Renal cortex interstitium (tissue), 11 donors: ENCODE measurements at regions not wholly inside any gene's neighbourhood (a gene's known extent, or its start where the extent isn't known, plus 50 kb on each side); places are given as distances from the start of the nearest gene placed in this dataset.

ENCODE experiments used
- DNase-seq, 11 donors: peaks; one replicate each; pipeline ENCODE4 v3.0.0-alpha.2; 2013; ENCODE audit warnings: low read depth in 9 of 11, low spot score in 4 of 11; ENCODE audit errors: extremely low read depth in 1 of 11

- no peak for DNase-seq
Observed at GRCh38 chr6:97658090-97658489, 375.1 kb upstream of the MMS22L start.

DNA sequence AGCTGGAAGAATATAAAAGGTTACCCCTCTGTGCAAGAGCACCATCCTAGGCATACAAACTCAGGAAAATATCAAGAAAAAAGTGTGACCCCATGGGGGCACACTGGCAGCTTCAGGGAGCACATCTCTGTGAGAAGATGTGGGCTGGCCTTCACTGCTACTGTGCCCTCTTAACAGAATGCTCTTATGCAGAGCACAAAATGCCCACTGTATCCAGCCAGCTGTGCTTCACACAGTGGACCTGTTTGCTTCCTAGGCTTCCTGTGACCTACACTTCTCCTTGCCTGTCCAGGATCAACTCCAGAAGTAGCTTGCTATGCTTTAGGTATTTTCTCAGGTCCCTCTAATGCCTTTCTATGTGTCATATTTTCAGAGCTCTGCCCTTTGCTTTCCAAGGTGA is 380.2 kb upstream of the MMS22L start:
- no peak for DNase-seq

DNA sequence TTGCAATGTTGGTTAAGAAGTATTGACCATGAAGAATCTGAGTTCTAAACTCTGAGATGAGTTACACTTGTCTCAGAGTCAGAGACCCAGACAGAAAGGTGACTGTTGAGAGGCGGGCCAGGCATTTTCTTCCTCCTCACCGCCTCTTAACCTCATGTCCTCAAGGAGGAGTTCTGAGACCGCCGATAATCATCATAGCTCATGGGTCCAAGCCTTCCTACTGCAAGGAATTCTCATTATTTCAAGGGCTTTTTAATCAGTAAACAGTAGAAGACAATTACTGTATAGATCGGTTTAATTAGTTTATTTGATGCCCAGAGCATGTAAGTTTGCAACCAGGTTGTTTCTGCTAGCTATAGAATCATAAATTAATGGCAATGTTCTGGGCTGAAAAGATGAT is 382.4 kb upstream of the MMS22L start:
- no peak for DNase-seq

- DNase-seq: no peak
Observed at GRCh38 chr6:97666889-97667288, 383.9 kb upstream of the MMS22L start.

GRCh38 chr6:97668716-97669115 is 385.7 kb upstream of the MMS22L start:
- DNase-seq: peak in 1 of 11 donors; percentile 2

GRCh38 chr6:97669191-97670031 is 386.4 kb upstream of the MMS22L start:
- DNase-seq: peak in 6 of 11 donors; percentile 5 to 15 (median 10)

- DNase-seq: no peak
Observed at GRCh38 chr6:97674802-97675201, 391.8 kb upstream of the MMS22L start.

DNA sequence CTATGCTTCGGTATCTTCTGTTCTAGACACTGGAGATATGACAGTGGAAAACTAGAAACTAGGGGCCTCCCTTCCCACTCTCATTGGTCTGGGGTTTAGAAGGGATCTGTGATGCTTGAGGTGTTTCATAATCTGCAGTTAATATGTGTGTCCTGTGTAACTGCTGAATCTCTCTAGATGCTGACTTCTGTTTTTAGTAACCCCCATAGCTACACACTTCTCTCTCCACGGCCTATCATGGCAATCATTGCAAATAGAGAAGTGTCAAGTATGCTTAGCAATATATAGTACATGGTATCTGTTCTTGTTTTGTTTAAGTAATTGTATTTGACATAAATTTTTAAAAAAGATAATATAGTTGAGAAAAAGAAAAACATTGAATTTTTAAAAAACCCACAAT is 394.6 kb upstream of the MMS22L start:
- no peak for DNase-seq

DNA sequence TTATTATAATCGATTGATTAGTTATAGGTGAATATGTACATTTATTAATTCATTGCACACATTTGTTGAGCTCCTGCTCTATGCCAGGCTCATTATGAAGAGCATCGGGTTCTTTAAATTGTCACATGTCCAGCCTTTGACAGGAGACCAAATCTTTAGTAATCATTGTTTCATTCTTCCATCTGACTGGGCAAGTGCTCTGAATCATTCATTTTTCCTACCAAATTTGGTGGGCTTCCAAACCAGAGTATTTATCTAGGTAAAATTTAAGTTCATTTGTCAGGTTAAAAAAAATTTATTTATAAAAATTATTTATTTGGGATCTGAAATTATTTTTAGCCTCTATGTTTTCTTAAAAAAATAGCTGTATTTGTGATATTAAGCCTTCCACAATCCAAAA is 404.9 kb upstream of the MMS22L start:
- DNase-seq: no peak

GRCh38 chr6:97689078-97689754 is 406.2 kb upstream of the MMS22L start:
- DNase-seq: no peak

GRCh38 chr6:97697456-97697855 is 414.4 kb upstream of the MMS22L start:
- no peak for DNase-seq

GRCh38 chr6:97701801-97702200 is 418.8 kb upstream of the MMS22L start:
- DNase-seq: no peak

DNA sequence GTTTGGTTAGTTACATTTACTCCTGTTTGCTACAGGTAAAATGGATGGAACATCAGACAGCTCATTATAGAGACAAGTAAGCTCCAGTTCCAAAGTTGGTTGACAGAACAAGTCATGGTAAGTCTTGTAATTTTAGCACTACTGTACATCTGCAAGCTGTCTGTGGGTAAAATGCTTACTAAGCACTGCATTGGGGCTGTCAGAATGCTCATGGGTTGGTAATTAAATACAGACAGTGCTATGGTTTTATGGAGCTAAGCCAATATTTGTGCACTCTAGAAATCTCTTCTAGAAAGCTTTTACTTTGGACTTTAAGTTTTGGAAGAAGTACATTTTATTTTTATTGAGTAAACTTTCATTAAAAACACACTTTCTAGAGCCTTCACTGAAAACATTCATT is 419.2 kb upstream of the MMS22L start:
- no peak for DNase-seq

DNA sequence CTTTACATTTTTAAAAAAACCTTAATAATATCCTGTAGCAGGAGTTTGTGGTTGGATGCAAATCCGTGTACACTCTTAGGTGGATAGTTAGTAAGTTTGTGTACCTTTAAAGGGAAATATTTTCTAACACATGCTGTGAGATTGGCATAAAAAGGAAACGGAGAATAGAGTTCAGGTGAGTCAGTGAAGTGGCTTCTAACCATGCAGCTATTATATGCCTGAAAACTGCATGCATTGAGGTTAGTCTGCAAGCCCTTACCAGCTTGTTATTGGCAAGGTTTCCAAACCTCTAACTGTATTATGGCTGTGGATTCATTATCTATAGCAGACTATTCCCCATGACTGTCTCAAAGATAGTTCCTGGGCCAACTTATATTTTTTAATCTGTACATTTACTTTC is 420.6 kb upstream of the MMS22L start:
- no peak for DNase-seq

DNA sequence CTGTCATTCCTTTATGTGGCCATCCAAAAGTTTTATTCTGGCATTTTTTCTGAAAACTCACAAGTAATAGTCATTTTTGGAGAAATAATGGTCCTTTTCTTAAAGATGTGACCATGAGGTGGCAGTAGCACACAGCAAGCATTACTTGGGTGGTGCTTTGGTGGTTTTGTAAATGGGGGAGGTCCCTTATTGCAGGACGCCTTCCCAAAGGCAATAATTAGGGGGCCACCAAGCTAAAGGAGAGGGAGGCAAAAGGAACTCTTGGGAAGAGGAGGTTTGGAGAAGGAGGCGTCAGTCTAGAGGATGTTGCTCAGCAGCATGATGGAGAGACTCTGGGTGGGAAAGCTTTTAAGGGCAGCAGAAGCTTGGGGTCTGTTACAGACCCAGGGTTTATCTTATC is 422.6 kb upstream of the MMS22L start:
- no peak for DNase-seq

DNA sequence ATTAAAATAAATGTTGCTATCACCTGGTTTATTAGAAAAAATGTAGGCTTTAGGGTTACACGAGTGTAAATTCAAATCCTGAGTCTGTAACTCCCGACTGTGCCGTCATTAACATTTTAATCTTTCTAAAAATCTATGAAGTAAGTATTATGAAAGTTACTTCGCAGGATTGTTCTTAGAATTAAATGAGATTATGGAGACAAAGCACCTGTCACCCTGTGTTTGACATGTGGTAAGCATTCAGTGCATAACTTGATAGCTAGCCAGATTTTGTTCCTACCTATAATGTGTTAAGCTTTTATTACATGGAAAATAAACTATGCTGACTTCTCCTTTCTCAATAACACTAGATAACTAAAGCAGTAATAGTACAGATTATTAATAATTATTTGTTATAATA is 429.7 kb upstream of the MMS22L start:
- no peak for DNase-seq

DNA sequence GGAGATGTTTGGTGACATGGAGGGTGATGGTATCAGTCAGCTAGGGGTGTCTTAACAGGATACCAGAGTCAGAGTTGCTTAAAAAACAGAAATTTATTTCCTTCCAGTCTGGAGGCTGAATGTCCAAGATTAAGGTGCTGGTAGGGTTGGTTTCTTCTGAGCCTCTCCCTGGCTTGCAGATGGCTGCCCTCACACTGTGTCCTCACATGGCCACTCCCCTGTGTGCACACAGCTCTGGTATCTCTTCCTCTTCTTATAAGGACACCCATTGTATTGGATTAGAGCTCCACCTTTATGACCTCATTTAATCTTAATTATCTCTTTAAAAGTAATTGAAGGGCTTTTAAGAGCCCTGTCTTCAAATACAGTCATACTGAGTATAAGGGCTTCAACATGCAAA is 431.8 kb upstream of the MMS22L start:
- DNase-seq: no peak

- DNase-seq: no peak
Observed at GRCh38 chr6:97717086-97717485, 434.1 kb upstream of the MMS22L start.

DNA sequence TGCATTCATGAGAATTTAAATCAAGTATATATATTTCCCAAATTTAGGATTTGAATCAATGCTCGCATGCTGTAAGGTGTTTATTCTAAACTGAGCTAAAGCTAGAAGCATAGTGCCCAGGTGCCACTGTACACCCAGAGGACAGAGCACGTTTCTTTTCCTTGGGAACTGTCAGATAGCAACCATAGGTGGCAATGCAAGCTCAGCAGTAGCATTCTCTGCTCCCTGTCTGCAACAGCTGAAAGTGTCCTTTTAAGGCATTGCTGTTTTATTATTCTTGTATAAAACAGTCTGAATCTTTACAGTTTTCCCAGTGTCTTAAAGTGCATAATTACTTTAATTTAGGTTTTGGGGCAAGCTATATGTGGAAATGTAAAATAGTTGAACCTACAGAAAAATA is 443.4 kb upstream of the MMS22L start:
- peak in 2 of 11 donors; percentile 3 for DNase-seq

DNA sequence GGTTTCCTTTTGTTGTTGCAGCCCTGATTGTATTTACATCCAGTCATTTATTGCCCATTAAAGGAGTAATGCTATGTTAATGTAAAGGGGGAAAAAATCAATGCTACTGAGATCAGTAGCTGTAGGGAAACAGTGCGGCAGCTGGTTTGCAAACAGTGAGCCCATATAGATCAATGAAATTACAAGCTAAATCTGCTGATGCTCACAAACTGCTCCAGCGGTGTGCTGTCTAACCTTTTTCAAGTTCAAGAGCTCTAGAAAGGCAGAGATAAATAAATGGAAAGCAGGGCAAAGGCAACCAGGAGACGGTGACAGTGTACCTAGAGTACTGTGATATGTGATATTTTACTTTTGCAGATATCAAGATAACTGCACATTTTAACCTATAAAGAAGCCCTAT is 449.0 kb upstream of the MMS22L start:
- no peak for DNase-seq

GRCh38 chr6:97757575-97757974 is 474.6 kb upstream of the MMS22L start:
- no peak for DNase-seq
